ENCODE measurements at regions not wholly inside any gene's neighbourhood (a gene's known extent, or its start where the extent isn't known, plus 50 kb on each side); places are given as distances from the start of the nearest gene placed in this dataset.
"Not testable (repeated sequence)": the region's sequence is repeated elsewhere in the genome, so short reads cannot be mapped to it uniquely, and the experiment has no call there.

DNA sequence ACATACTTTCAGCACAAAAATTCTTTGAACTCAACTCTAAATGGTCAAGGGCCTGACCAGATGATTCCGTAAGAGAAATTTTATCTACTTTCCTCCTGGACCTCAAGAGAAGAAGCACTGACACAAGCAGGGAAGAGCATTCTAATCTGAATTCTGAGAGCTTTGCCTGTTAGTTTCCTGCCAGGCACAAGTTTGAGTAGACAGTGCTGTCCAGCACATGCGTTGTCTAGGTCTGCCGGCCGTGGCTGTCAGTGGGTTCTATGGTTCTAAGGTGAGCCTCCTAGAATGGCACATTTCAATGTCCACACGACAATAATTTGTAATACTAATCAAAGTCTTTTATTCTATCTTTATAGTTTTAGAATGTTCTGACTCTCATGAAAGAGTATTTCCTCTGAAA is 91.9 kb downstream of the RFPL4B start:
- TF ChIP-seq POLR2A (IDR thresholded peaks at IDR 0.05; ENCODE audit: low read depth, low read length): no peak
- no peak for DNase-seq (ENCODE audit: insufficient read length, low spot score)
- FAIRE-seq: no peak

DNA sequence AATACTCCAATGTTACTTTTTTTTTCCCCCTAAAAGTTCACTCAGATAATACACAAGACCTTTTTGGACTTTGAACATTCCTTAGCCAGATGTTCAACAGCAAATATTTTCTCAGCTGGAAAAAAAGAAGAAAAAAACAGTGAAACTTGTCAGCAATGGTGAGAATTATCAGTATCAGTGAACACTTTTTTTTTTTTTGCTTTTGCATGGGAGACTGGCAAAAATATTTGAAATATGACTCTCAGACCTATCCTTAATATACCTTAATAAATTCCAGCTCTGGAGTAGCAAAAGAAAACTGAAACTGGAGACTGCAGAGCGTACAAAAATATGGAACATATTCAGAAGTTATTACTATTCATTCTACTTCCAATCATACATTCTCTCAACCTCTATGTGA is 92.3 kb downstream of the RFPL4B start:
- no peak for TF ChIP-seq POLR2A (IDR thresholded peaks at IDR 0.05; ENCODE audit: low read depth, low read length)
- DNase-seq (ENCODE audit: insufficient read length, low spot score) (no peak), FAIRE-seq (no peak)

DNA sequence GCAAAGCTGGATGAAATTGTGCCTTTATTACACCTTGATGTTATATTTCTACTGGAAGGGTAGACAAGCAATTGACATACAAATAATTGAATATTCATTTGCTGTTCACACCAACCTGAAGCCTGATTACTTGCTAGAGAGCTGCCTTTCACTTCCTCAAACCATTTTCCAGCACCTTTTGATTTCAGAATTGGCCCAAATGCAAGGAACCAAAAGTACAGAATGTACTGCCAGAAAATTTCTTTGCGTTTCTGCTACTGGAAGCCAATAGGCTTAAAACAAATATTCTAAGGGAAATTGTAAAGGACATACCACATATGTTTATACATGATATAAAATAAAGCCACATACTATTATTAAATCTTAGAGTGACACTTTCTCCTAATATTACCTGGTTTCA is 94.5 kb downstream of the RFPL4B start:
- FAIRE-seq (no peak), DNase-seq (ENCODE audit: insufficient read length, low spot score) (no peak)
- no peak for TF ChIP-seq POLR2A (IDR thresholded peaks at IDR 0.05; ENCODE audit: low read depth, low read length)

DNA sequence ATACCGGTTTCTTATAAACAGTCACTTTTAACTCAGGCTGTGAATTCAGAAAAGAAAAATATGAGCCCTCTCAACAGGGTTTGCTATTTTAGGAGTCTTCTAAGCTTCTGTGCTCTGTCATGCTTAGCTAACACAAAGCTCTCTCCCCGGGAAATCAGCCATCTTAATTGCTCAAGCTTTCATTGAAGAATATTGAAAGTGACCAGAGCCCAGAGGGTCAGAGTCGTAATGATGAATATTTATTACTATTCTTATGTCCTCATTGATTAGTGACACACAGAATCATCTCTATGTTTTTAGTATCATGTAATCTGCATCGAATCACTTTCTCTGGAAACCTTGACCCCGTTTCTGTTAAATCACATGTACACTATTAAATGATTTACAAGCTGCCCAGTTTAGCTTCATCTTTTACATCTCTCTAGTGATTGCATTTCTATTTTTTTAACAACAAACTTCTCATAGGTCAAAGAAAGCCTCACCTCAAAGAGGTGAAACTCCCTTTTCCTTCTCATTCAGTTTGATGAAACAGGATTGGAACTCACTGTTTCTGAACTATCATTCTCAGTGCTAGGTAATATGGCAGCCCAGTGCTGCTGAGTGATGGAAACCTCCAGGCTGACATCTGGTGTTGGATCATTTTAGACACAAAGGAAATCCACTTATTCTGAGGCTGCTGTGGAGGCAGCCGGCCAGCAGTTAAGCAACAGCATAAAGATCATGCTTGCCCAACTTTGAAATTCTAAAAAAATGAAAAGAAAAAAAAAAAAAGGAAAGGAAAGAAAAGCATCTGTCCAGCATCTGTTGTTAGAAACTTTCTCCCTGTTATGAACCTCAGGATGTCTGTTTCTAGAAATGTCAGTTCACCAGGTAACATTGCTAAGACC is 96.3 kb downstream of the RFPL4B start:
- FAIRE-seq (no peak), DNase-seq (ENCODE audit: insufficient read length, low spot score) (no peak)
- no peak for TF ChIP-seq POLR2A (IDR thresholded peaks at IDR 0.05; ENCODE audit: low read depth, low read length)

DNA sequence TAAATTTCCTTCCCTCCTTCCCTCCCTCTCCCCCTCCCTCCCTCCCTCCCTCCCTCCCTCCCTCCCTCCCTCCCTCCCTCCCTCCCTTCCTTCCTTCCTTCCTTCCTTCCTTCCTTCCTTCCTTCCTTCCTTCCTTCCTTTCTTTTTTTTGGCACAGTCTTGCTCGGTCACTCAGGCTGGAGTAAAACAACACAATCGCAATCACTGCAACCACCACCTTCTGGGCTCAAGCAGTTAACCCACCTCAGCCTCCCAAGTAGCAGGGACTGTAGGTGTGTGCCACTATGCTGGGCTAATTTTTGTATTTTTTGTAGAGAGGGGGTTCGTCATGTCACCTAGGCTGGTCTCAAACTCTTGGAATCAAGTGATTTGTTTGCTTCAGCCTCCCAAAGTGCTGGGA is 101.7 kb downstream of the RFPL4B start:
- DNase-seq (ENCODE audit: insufficient read length, low spot score); FAIRE-seq: not testable (repeated sequence)

DNA sequence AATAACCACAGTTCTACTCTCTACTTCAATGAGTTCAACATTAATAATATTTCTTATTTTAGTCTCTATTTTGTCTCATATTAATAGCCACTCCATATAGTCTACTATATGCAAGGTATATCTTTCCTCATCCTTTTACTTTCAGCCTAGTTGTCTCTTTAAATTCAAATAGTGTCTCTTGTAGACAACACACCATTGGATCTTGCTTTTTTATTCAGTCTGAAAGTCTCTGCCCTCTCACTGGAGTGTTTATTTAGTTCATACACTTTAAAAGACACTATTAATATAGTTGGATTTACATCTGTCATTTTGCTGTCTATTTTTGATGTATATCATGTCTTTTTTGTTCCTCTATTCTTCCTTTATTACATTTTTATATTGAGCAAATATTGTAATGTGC is 103.5 kb downstream of the RFPL4B start:
- TF ChIP-seq POLR2A (IDR thresholded peaks at IDR 0.05; ENCODE audit: low read depth, low read length): no peak
- DNase-seq (ENCODE audit: insufficient read length, low spot score) (no peak), FAIRE-seq (no peak)

DNA sequence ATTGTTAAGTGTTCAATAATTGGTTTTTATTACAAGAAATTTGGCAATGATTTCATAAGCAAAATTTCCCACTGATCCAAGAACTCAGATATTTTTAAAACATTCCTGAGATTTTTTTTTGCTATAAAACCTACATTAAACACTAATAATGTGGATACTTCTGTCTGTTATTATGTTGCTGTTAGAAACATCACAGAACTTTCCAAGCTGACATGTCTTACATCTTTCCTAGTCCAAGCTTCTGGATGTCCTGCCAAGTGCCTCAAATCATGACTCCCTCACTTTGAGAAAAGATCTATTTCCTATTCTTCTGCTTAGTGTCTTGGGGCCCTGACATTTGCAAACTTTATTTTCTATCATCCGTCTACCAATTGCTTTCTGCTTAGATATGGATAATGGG is 110.8 kb downstream of the RFPL4B start:
- no peak for TF ChIP-seq POLR2A (IDR thresholded peaks at IDR 0.05; ENCODE audit: low read depth, low read length)
- no peak for DNase-seq (ENCODE audit: insufficient read length, low spot score)
- no peak for FAIRE-seq

DNA sequence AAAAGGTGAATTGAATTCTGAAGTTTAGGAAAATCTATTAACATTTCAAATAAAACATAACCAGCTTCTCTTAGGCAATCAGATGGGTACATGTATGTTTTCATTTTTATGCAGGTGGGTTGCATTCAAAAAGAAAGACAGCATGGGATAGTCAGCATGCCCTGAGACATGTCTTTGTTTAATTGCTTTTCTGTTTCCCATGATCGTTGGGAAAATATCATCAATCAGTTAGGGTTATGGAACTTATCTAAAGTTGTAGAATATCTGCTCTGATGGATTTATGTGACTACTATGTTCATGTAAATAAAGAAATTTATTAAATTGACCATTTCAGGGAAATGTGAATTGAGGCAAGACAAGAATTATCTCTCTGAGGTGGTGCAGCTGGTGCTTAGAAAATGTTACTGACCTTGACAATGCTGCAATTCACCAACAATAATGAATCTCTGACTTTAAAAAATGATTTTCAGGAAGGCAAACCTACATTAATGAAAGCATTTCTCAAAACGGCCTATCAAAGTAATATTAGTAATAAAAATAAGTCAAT is 112.7 kb downstream of the RFPL4B start:
- FAIRE-seq (no peak), DNase-seq (ENCODE audit: insufficient read length, low spot score) (no peak)
- TF ChIP-seq POLR2A (IDR thresholded peaks at IDR 0.05; ENCODE audit: low read depth, low read length): no peak

DNA sequence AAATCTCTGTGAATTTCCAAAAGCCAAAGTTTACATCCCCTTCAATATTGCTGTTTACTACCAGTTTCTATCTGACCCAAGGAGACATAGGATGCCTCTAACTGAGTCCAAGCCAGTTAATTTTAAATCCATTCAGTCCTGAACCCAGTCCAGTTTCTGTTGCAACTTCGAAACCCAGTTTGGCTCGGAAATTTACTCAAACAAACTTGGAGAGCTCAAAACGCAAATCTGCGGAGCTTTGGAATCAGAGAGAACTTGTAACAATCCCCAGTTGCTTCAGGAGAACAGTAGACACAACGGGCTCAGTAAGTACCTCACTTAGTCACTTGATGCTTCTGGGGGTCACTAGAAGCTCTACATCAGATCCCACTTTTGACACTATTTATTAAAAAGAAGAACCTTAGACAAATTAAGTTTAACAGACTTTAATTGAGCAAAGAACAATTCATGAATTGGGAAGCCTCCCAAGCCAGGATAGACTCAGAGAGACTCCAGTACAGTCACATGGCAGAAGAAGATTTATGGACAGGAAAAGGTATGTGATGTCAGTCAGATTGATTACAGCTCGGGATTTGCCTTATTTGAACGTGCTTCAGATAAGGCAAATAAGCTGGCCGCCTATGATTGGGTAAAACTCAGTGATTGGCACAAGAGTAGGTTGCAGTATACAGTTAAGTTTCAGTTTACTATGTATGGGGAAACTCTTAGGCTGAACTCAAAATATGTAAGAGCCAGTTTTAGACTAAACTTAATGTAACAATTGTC is 118.0 kb downstream of the RFPL4B start:
- DNase-seq (ENCODE audit: insufficient read length, low spot score) (no peak), FAIRE-seq (no peak)
- no peak for TF ChIP-seq POLR2A (IDR thresholded peaks at IDR 0.05; ENCODE audit: low read depth, low read length)

DNA sequence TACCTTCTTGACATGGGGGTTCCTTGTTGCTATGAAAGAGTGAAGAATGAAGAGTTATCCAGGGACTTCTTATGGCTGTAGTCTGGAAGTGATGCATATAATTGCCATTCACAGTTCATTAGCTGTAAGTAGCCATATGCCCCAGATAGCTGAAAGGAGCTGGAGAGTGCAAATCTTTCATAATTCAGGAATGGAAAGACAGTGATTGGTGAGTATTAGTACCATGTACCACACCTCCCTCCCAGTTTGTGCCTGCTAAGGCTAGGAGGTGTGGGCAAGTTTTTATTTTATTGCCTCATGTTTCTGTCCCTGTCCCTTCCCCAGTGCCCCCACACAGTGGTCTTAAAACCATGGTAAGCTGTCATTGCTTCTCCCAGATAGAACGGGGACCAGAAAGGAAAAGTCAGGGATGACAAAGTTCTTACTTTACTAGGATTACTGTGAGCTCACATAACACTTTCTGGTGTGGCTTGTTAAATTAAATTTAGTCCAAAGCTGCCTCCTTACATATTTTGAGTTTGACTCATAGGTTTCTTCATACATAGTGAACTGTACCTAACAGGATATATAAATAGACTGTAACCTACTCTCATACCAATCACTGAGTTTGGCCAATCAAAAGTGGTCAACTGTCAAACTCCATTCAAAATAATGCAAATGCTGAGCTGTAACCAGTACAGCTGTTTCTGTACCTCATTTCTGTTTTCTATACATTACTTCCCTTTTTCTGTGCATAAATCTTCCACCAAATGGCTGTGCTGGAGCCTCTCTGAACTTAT is 119.4 kb downstream of the RFPL4B start:
- no peak for DNase-seq (ENCODE audit: insufficient read length, low spot score)
- FAIRE-seq: no peak
- TF ChIP-seq POLR2A (IDR thresholded peaks at IDR 0.05; ENCODE audit: low read depth, low read length): no peak

DNA sequence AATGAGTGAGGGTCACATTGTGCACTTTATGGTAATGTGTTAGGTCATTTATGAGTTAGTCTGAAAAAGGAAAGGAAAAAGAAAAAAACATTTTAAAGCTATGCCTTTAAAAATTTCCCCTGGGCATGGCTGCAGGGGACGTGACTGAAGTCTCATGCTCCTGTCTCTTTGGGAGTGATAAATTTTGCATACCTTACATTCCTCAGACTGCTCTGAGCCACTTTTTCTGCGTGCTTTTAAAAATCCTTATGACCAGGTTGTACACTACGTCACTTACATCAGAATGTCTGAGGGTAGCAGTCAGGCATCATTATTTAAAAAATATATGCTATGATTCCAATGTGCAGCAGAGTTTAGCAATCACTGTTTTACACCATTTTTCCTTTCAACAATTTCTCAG is 121.2 kb downstream of the RFPL4B start:
- no peak for DNase-seq (ENCODE audit: insufficient read length, low spot score)
- peak; percentile 91 for FAIRE-seq
- no peak for TF ChIP-seq POLR2A (IDR thresholded peaks at IDR 0.05; ENCODE audit: low read depth, low read length)

DNA sequence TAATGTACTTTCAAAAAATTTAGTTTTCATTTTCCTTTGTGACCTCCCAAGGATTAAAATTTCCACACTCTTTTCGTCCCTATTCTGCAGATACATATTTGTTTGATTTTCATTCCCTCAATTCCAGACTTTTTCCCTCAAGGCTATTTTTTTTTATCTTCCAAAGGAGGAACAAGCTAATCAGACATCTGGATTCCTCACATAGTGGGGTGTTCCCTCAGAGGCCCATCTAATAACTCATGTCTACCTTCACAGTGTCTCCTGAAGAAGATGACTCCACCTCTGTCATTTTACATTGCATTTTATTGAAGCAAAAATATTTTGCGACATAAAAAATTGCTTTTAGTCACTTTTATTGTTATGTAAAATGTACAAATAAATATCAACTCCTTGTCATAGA is 122.2 kb downstream of the RFPL4B start:
- no peak for TF ChIP-seq POLR2A (IDR thresholded peaks at IDR 0.05; ENCODE audit: low read depth, low read length)
- no peak for DNase-seq (ENCODE audit: insufficient read length, low spot score)
- no peak for FAIRE-seq

DNA sequence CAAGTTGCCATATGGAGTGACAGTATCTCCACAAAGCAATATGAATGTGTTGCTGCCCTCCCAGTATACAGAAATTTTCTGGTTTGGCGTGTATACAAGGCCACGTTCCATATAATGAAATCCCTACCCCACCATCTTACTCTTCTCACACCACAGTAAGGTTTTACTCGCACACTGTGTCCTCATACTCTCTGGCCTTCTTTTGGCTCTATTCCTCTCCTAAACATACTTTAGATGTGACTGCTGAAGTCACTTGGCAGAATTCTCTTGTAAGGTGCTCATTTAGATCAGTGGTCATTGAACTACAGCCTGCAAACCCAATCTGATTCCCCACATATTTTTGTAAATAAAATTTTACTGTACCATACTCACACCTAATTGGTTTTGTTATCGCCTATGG is 123.2 kb downstream of the RFPL4B start:
- FAIRE-seq: no peak
- no peak for TF ChIP-seq POLR2A (IDR thresholded peaks at IDR 0.05; ENCODE audit: low read depth, low read length)

DNA sequence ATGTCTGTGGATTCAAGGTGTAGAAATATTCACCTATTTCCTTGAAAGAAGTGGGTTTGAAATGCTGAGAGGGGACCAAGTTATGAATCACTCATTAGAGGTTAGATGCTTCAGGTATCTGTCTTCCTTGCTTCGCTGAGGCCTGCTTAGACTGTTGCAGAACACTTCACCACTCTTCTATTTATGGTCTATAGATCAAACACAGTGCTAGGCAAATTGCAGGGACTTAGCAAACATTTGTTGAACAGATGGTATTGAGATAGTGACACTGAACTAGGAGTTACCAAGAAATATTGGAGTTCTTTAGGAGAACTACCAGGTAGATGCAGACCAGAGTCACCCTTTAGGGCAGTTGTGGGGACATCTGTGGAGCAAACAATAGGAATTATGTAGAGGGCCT is 123.8 kb downstream of the RFPL4B start:
- DNase-seq (ENCODE audit: insufficient read length, low spot score) (no peak), FAIRE-seq (no peak)
- TF ChIP-seq POLR2A (IDR thresholded peaks at IDR 0.05; ENCODE audit: low read depth, low read length): no peak

More for the DNA sequence above, 123.2 kb downstream of the RFPL4B start:
- no peak for DNase-seq (ENCODE audit: insufficient read length, low spot score)
